ENCODE measurements at regions not wholly inside any gene's neighbourhood (a gene's known extent, or its start where the extent isn't known, plus 50 kb on each side); places are given as distances from the start of the nearest gene placed in this dataset.

- ChIA-PET CTCF (ENCODE audit: partially characterized antibody) (interaction anchor here (0.9 to 1.6 kb wide), 3 partner anchors 8 to 180 kb away, joined by 3 to 6 read pairs (median 3); no protein-coding TSS in a partner anchor), POLR2A (ENCODE audit: partially characterized antibody) (interaction anchor here (1.1 to 1.7 kb wide), 2 partner anchors 8 to 12 kb away, joined by 4 read pairs; no protein-coding TSS in a partner anchor)
- no peak overlapping the region for H2BK120ac ChIP-seq (replicated peaks; ENCODE audit: low read depth, low read length)
- H3K79me2 ChIP-seq (ENCODE audit: control insufficient read depth in 1 of 2, insufficient read depth in 2 of 2, low read length in 2 of 2): no peaks in the 10 kb centered on the region
- no peak overlapping the region for H2BK20ac ChIP-seq (ENCODE audit: low read length)
- no peak overlapping the region for H3K14ac ChIP-seq (ENCODE audit: insufficient read length)
- no peak overlapping the region for H3K23ac ChIP-seq (ENCODE audit: insufficient read length)
- no peak for TF ChIP-seq SAP30 (IDR thresholded peaks at IDR 0.05; ENCODE audit: insufficient read depth, insufficient replicate concordance, low read length)
- no peak for TF ChIP-seq JUND (IDR thresholded peaks at IDR 0.05; ENCODE audit: low read length)
- TF ChIP-seq, protein P1, sequence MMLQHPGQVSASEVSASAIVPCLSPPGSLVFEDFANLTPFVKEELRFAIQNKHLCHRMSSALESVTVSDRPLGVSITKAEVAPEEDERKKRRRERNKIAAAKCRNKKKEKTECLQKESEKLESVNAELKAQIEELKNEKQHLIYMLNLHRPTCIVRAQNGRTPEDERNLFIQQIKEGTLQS (IDR thresholded peaks at IDR 0.05; ENCODE audit: insufficient read depth, low read depth, low read length): no peak
- TF ChIP-seq CREB1 (IDR thresholded peaks at IDR 0.05): no peak
- TF ChIP-seq RFX5 (IDR thresholded peaks at IDR 0.05; ENCODE audit: borderline replicate concordance, low read depth, low read length): no peak
- no peak for TF ChIP-seq SP4 (IDR thresholded peaks at IDR 0.05; ENCODE audit: low read length)
- no peak for TF ChIP-seq KDM4A (IDR thresholded peaks at IDR 0.05; ENCODE audit: low read depth, low read length, severe bottlenecking)
- no peak for TF ChIP-seq POLR2A (IDR thresholded peaks at IDR 0.05; ENCODE audit: control extremely low read depth in 1 of 2, low read depth in 2 of 2, low read length in 2 of 2)
- TF ChIP-seq YY1 (IDR thresholded peaks at IDR 0.05; ENCODE audit: low read depth, low read length): no peak
- no peak for TF ChIP-seq HDAC2 (IDR thresholded peaks at IDR 0.05; ENCODE audit: borderline replicate concordance in 1 of 2, low read depth in 2 of 2, low read length in 2 of 2)
- no peak for TF ChIP-seq TAF7 (optimal IDR thresholded peaks at IDR 0.05; ENCODE audit: borderline replicate concordance, low read depth, low read length)
- no peak for TF ChIP-seq BCL11A (IDR thresholded peaks at IDR 0.05; ENCODE audit: low read depth in 2 of 2, low read length in 2 of 2)
- TF ChIP-seq BACH1 (IDR thresholded peaks at IDR 0.05; ENCODE audit: low read length): no peak
- no peak for TF ChIP-seq RXRA (IDR thresholded peaks at IDR 0.05; ENCODE audit: insufficient read depth, low read depth, low read length)
- H3K27me3 ChIP-seq (replicated peaks in 1 of 4; ENCODE audit: control insufficient read depth in 3 of 4, extremely low read depth in 1 of 4, insufficient read depth in 3 of 4, low read length in 3 of 4): no peaks in the 10 kb centered on the region; a peak in 2 of 7 replicates
- H4K20me1 ChIP-seq (replicated peaks in 1 of 2; ENCODE audit: control insufficient read depth in 1 of 2, insufficient read depth in 2 of 2, low read length in 2 of 2): no peaks in the 10 kb centered on the region
- H3K27ac ChIP-seq (ENCODE audit: low read depth, low read length): no peak overlapping the region
- no peak overlapping the region for H2BK12ac ChIP-seq (ENCODE audit: low read depth, low read length)
- H3K23me2 ChIP-seq (ENCODE audit: low read depth, low read length): no peaks in the 10 kb centered on the region
- no peak overlapping the region for H2AK5ac ChIP-seq (ENCODE audit: low read depth, low read length)
- H2BK5ac ChIP-seq (ENCODE audit: low read depth, low read length): no peak overlapping the region
- no peak overlapping the region for H4K91ac ChIP-seq (replicated peaks; ENCODE audit: insufficient read length, low read length)
- H3K18ac ChIP-seq (ENCODE audit: extremely low read depth, low read length): no peak overlapping the region
- WGBS, 2 experiments (ENCODE audit: extremely low coverage in 1 of 2, insufficient coverage in 1 of 2, insufficient read length in 1 of 2, insufficient replicate concordance in 2 of 2, low coverage in 1 of 2, low lambda C conversion rate in 2 of 2, missing lambda C conversion rate in 1 of 2): 76% methylated on average over 10 of the region's 10 CpGs; no CpG with 5 or more reads in 1 of the 2 experiments
- H3K4me3 ChIP-seq (ENCODE audit: extremely low read depth in 1 of 4, insufficient read depth in 2 of 4, low read depth in 3 of 4, low read length in 4 of 4): no peak overlapping the region
- no peak for FAIRE-seq
- no peak overlapping the region for H3K56ac ChIP-seq (replicated peaks; ENCODE audit: insufficient read length, low read depth, low read length)
- no peak for DNase-seq (ENCODE audit: low read depth in 1 of 2, low spot score in 2 of 2)
- no peak overlapping the region for H3K4ac ChIP-seq (replicated peaks; ENCODE audit: insufficient read length, low read depth, low read length)
- H3K9me3 ChIP-seq (ENCODE audit: insufficient read depth in 2 of 2, low read depth in 1 of 2, low read length in 1 of 2): no peaks in the 10 kb centered on the region
- peak overlapping the region in 1 of 4 experiments; percentile 9; a peak in 1 of 7 replicates for H3K9ac ChIP-seq (replicated peaks in 1 of 4; ENCODE audit: extremely low read depth in 1 of 4, low read depth in 3 of 4, low read length in 3 of 4)
- no peaks in the 10 kb centered on the region for H3K79me1 ChIP-seq (ENCODE audit: low read depth, low read length)
- H2BK15ac ChIP-seq (ENCODE audit: low read length): no peak overlapping the region
- no peaks in the 10 kb centered on the region for H3K4me1 ChIP-seq (replicated peaks in 1 of 4; ENCODE audit: control insufficient read depth in 3 of 4, insufficient read depth in 4 of 4, low read length in 3 of 4)
- H3K4me2 ChIP-seq (ENCODE audit: insufficient read depth in 1 of 2, low read depth in 2 of 2, low read length in 2 of 2): no peak overlapping the region; a peak in 1 of 4 replicates
- no peak overlapping the region for H4K5ac ChIP-seq (ENCODE audit: insufficient read length, low read depth, low read length)
- H3K36me3 ChIP-seq (ENCODE audit: control insufficient read depth in 2 of 4, insufficient read depth in 4 of 4, low read length in 3 of 4): no peaks in the 10 kb centered on the region
- no peak overlapping the region for H2AFZ ChIP-seq (ENCODE audit: low read length)
- no peak overlapping the region for H4K8ac ChIP-seq (ENCODE audit: extremely low read depth, insufficient read depth, low read length)
Measured at GRCh38 chr5:1944408-1944807, 61.7 kb upstream of the IRX4 start.

Data from H1 (cell line).